ENCODE measurements at regions not wholly inside any gene's neighbourhood (a gene's known extent, or its start where the extent isn't known, plus 50 kb on each side); places are given as distances from the start of the nearest gene placed in this dataset.

GRCh38 chr5:56479696-56480077 lies 246.6 kb upstream of the ANKRD55 start:
- ATAC-seq, result no peak

- no peak for ATAC-seq
Measured at GRCh38 chr5:56479126-56479525, 246.0 kb upstream of the ANKRD55 start.

DNA sequence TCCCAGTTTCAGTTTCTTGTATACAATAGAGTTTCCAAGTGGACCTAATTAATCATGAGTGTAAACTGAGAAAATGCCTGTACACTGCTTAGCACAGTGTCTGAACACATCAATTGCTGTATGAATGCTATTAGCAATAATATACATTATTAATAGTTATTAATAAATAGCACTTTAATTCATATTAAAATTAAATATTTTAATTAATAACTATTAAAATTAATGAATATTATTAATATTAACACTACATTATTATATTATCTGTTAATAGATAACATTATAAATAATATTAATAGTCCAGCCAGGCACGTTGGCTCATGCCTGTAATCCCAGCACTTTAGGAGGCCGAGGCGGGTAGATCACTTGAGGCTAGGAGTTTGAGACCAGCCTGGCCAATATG lies 244.9 kb upstream of the ANKRD55 start:
- ATAC-seq, result no peak

DNA sequence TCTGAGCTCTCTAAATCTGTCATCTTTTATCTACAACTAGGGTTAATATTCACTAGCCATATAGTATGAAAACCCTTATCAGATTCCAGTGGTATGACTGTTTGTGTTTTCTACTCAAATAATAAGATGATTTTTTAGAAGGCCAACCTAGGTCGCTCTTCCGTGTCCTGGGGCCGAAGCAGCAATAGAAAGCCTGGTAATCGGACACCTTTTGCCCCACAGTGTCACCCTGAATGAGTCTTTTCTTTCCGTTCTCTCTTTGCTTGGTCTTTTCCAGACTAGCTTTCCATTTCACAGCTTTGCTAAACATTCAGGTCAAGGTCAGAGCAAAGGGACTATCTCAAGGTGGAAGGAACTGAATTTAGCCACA lies 243.3 kb upstream of the ANKRD55 start:
- ATAC-seq, result no peak

DNA sequence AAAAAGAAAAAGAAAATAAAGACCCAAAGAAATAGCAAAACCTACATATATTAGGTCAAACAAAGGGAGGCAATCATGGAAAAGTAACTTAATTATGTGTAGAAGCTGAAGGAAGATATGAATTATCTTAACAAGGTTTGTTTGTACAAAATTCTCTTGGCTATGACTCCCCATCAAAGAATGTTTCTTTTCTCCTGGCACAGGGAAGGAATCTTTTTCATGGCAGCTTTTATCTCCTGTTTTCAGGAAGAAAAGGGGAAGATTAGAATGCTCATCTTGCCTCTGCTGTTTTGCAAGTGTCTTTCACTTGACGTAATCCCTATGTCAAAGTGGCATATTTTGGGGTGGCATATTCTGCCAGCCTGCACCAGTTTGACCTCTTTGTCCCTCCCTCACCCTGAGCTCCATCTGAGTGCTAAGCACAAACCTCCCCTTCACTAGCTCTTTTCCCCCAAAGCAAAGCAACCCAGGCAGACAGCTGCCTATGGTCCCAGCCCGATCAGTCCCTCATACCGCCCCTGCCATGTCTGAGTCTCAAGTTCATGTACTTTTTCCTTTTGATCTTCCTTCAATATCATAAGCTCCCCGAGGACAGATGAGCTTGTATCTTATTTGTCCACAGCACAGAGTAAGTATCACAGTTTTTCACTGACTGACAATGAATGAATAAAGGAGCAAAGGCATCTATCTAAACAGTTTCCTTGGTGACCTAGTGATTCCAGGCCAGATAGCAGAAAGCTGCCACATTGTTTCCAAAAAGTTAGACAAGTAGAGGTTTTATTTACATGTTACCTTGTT lies 242.8 kb upstream of the ANKRD55 start:
- ATAC-seq, result no peak

DNA sequence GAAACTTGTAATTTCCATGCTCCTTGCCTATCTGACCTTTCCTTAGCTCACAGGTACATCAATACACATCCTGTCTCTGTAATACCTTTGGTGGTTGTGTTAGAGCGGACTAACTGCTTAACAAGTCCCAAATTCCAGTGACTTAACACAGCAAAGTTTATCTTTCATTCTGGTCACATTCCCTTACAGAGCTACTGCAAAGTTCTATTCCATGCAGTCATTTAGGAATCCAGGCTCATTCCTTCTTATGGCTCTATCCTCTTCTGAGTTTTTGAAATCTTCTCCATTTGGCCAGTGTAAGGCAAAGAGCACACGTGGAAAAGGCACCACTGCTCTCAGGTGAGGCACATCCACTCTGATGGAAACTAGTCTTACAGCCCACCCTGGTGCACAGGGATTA lies 238.6 kb upstream of the ANKRD55 start:
- ATAC-seq, result no peak

DNA sequence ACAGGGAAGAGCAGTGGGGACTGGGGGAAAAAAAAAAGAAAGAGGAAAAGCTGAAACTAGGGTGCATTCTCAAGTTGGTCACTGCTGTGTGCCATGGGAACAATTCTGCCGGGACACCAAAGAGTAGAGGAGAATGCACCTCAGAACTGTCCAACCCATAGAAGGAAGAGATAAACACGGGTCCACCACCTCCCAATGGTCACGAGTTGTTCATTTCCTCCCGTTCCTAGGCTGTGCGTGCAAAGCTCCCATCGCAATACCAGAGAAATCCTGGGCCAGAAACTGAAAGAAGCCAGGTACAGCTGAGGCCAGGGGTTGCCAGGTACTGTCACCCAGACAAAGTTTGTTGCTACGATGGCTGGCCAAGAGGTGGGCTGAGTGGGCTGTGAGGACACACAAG lies 236.9 kb upstream of the ANKRD55 start:
- no peak for ATAC-seq

GRCh38 chr5:56468277-56468676 lies 235.1 kb upstream of the ANKRD55 start:
- ATAC-seq, result no peak

DNA sequence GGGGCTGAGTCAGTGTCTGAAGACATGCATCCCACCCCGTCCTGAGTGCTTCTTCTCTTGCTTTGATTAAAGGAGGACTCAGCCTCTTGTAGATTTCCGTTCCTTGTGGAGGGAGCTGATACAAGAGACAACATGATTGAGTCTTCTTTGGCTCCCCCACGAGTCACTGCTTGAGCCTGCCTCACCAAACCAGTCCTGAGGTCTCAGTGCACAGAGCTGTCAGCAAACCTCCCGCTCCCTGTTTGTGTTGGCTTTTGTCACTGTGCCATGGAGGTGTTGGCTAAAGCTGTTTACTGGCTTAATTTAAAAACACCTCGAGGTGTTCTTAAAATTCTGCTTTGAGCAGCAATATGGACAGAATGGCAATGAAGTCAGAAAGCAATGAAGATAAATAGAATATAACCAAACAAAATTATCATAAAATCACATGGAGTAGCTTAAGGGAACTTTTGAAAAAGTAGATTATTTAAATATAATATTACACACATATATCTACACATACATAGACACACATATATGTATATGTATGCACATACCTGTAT lies 234.1 kb upstream of the ANKRD55 start:
- peak; percentile 86 for ATAC-seq

DNA sequence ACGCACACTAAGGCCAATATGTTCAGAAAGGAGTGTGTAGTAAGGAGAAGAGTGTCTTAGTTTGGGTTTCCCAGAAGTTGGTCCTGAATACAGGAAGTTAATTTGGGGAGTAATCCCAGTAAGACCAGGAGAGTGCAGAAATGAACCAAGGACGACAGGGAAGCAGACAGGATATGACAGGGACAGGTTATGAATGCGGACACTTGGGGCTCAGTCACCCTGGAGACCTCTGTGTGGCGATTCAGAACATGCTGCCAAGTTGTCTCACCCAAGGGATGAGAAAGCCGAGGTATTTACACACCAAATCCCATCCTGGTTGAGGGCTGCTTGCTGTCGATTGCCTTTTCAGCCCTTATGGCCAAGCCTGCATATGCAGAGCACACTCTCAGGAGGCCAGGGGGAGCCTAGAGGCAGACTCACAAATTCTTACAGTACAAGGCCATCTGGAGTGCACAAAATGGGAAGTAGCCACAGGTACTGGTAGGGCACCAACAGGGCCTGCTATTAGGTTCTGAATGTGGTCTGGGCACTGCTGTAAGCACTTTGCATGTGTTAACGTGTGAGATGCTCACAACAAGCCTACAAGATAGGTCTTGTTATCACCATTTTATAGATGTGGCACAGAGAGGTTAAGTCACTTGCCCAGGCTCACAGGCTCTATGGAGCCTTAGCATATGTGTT lies 233.1 kb upstream of the ANKRD55 start:
- ATAC-seq, result peak; percentile 41

DNA sequence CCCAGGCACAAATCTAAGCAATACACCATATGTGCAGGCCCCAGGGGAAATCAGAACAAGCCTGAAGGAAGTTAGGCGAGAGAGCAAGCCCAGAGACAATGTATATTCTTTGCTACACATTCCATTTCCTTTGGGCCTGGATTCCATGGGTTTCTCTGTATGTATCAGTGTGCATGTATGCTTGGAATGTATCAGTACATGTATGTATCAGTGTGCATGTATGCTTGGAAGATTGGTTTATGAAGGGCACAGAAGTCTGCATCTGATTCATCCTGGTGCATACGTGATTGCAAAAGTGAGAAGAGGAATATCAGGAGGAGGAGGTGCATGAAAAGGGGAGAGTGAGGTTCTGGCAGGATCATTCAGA lies 232.6 kb upstream of the ANKRD55 start:
- no peak for ATAC-seq

GRCh38 chr5:56464935-56465768 lies 232.0 kb upstream of the ANKRD55 start:
- ATAC-seq, result peak; percentile 55

DNA sequence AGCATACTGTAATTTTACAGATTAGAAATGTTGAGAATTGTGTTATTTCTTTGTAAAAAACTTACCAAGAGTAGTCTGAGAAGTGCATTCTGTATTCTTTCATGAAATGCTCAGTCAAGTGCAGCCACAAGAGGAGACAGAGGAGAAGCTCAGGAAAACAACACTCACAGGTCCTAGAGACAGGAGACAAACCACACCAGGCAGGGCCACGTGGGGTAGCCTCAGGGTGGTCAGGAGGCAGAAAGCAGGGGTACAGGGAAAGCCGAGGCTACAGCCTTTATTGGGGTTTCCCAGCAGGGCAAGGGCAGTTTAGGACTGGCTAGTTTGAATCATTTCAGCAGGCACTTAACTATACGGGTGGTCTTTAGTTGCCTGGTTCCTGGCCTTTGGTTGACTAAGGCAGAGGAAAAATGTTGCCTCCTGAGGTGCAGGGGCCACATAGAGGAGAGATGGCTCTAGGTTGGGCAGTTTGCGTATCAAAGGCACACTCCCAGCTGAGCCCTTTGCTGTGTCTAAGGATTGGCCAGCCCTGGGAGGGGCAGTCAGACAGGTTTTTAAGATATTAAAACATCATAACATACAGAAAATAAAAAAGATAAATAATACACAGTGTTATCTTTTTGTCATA lies 230.9 kb upstream of the ANKRD55 start:
- no peak for ATAC-seq

DNA sequence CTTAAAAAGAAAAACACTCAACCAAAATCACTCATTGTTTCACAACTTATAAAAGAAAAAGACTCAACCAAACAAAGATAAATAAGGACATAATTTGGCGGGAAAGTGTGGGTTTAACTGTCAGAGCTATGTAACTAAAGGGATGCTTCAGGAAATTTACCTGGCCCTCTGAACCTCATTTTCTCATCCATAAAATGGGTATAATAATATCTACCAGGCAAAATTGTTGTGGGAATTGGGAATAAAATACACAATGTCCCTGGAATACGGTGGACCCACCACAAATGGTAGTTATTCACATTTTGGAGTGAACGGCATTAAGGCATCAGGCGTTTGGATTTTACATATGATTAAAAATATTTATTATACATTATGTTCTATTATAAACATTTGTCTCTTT lies 228.5 kb upstream of the ANKRD55 start:
- no peak for ATAC-seq

GRCh38 chr5:56460681-56461191 lies 227.6 kb upstream of the ANKRD55 start:
- ATAC-seq, result no peak

DNA sequence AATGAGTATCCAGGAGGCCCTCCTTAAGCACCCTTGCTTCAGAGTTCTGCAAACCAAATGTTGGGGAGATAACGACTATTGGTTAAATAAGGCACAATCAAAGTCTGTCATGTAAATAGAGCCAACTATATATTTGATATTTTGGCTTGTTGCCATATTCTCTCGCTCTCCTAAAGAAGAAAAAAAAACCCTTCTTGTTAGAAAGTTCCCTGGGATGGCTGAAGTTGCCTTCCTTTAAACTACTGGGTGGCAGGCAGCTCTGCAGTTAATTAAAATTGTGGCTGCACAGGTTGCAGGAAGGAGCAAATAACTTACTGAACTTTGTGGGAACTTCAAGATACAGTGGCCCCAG lies 227.0 kb upstream of the ANKRD55 start:
- ATAC-seq, result no peak

DNA sequence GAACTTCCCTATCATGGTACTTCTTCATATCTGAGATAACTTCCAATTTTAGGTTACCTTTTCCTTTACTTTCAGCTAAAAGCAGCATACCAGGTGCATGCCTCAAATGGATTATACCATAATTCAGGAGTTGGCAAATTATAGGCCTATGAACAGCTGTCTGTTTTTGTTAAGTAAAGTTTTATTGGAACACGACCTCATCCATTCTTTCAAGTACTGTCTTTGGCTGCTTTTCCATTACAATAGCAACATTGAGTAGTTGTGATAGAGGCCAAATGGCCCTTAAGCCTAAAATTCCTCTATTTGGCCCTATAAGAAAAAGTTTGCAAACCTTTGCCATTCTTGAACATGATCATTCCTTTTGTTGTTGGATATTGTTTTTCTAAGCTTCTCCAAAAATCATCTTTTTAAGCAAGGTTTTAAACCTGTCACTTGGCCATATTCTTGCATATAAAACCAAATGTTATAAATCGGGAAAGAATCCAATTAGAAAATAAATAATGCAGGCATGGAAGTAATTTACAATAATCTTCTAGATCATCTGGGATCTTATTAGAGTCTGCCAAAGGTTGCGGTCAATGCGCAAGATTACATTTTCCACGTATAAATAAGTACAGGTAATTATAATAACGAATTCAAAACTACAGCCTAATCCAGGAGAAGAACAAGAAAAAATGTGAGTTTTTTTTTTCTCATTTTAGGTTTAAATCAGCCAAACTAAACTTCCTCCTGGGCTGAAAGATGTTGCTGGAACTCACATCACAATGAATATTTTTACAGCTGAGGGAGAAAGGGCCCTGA lies 226.5 kb upstream of the ANKRD55 start:
- ATAC-seq, result no peak

DNA sequence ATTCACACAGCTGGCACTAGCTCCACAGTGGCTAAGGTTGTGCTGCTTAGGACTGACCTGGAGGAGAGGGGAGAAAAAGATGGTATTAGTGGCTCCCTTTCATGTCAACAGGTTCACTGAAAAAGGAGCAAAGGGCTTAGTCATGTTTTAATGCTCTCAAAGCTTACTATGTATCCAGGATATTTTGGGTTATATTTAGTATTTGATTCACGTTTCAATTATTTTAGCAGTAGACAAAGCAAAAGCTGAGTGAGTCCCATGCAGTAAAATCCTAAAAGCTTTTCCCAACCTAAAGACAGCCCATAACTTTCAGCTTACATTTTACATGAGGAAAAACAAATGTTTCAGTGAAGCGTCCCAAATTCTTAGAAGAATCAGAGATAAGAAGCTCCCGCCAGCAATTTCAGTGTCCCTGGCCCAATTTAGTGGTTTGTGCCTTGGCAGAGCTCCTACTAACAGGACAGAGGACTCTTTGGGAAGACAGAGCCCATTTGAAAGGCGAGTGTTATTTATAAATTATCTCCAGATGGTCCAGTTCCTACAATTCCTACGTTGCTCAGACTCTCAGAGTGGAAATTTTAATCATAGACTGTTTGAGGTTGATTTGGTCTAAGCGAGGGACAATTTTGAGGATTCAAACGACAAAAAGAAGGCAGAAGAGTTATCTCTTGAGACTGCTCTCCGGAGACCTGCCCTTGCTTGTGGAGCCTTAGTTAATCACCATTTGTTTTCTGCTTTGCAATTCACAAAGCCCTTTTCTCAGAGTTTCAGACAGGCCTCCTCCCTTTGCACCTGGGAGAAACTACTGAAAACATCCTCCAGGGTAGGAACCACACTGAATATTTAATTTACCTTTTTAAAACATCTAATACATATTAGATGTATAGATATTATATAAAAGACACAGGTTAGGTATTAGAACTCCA lies 225.0 kb upstream of the ANKRD55 start:
- no peak for ATAC-seq

DNA sequence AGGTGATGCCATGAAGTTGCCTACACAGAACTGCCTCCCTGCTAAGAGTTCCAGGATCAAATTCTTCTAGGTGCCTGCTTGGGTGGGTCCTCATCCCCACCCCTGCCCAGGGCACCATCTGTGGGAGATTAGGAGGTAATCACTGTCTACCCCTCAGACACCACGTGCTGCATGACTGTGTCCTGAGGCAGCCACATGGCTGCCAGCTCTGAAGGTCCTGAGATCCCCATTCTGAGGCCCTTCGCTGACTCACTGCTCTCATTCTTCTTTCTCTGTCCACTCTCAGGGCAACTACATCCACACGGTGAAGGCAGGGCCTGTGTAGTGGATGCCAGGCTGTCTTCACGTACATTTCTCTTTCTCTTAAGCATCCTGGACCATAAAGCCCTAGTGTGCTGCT lies 222.9 kb upstream of the ANKRD55 start:
- no peak for ATAC-seq

DNA sequence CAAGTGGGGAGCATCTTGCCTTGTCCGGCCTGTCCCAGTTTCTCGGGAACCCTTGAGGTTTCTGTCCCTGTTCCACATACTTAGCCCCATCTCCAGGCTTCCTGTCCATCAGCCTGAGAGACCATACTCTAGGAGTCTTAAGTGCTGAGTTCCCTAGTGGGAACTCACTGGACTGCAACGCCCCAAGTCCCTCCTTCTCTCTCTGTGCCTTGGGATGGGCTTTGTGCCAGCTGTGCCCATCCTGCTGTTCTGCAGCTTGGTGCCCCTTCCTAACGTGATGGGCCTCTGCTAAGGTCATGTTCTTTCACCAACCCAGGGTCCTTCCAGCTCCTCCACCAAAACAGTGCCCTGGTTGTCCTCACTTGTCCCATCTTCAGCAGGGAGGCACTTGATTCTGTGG lies 222.3 kb upstream of the ANKRD55 start:
- ATAC-seq, result no peak

Measured in esophagus mucosa (tissue), 1 donor.